Uterus (tissue), 3 donors: ENCODE measurements at regions not wholly inside any gene's neighbourhood (a gene's known extent, or its start where the extent isn't known, plus 50 kb on each side); places are given as distances from the start of the nearest gene placed in this dataset. TPM values are rescaled to one million over a fixed set of nuclear protein-coding genes. Genes with fewer than 3 reads are reported as not detected.

Experiments
- DNase-seq, 2 donors: peaks; one replicate each; pipeline ENCODE4 v3.0.0-alpha.2; 2019 to 2020
- H3K27ac ChIP-seq, 2 donors: fragments of 200-600 bp; sonication (generic); 1 replicate in 1 of 2; 2 replicates in 1 of 2; pipeline ENCODE4 v1.5.1; 2016 to 2018
- H3K27me3 ChIP-seq, 2 donors: fragments of 200-600 bp; sonication (generic); one replicate each; pipeline ENCODE4 v1.5.1; 2018 to 2019; ENCODE audit warnings: control low read depth in 1 of 2
- H3K36me3 ChIP-seq, 2 donors: fragments of 200-600 bp; sonication (generic); one replicate each; pipeline ENCODE4 v1.5.1; 2019; ENCODE audit warnings: control low read depth in 1 of 2
- H3K4me1 ChIP-seq, 2 donors: fragments of 200-600 bp; sonication (generic); one replicate each; pipeline ENCODE4 v1.5.1; 2018 to 2019; ENCODE audit warnings: control low read depth in 1 of 2
- H3K4me3 ChIP-seq, 2 donors: fragments of 200-600 bp; sonication (generic); 1 replicate in 1 of 2; 2 replicates in 1 of 2; pipeline ENCODE4 v1.5.1; 2018 to 2019; ENCODE audit warnings: mild to moderate bottlenecking in 1 of 2
- H3K9me3 ChIP-seq, 2 donors: fragments of 200-600 bp; sonication (generic); one replicate each; pipeline ENCODE4 v1.5.1; 2019; ENCODE audit warnings: control low read depth in 1 of 2
- CTCF ChIP-seq, 4 experiments: fragments of 200-600 bp in 2 of 4; fragments of 450-650 bp in 2 of 4; sonication (generic) in 2 of 4; IDR thresholded peaks; one replicate each; pipeline ENCODE4 v1.5.1; 2016 to 2019; ENCODE audit warnings: antibody characterized with exemption in 4 of 4, mild to moderate bottlenecking in 2 of 4, moderate library complexity in 1 of 4
- POLR2A ChIP-seq, 2 donors: fragments of 450-650 bp; IDR thresholded peaks; one replicate each; pipeline ENCODE4 v1.6.1; 2016; ENCODE audit warnings: antibody characterized with exemption in 2 of 2, mild to moderate bottlenecking in 1 of 2, moderate library complexity in 1 of 2
- intact Hi-C: fragments of 100-400 bp; cut with DNase I; formaldehyde crosslinking; loops from one replicate; pipeline ENCODE4 v1.15.1; 2023; ENCODE audit warnings: low total_unique reads
- small RNA-seq: library from RNA; depleted of rRNA; stranded (forward); fragments of <200 nt; gene quantifications from one replicate; pipeline ENCODE3, GENCODE V24; 2016
- donor health status: DM: yes; HTN: yes; CAD: no.

DNA sequence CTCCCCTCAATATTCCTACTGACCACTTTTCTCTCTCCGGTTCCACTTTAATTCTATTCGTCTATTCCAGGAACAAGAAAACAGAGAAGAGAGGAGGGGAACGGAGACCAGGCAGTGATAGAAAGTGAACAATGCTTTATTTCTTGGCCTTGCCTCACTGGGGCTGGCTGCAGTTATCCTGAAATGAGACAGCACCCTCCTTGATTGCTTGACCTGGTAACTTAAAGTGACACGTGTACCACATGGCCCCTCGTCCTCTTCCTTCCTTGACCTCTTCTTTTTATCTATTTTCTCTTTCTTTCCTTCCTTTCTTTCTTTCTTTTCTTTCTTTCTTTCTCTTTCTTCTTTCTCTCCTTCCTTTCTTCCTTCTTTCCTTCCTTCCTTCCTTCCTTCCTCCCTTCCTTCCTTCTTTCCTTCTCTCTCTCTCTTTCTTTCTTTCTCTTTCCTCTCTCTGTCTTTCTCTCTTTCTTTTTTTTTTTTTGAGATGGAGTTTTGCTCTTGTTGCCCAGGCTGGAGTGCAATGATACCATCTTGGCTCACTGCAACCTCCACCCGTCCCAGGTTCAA lies 52.8 kb upstream of the CLMP start:
- no peak for DNase-seq
- Histone ChIP-seq H3K4me3 (no peak overlapping the region), H3K4me1 (no peaks in the 10 kb centered on the region), H3K9me3 (no peaks in the 10 kb centered on the region), H3K36me3 (no peaks in the 10 kb centered on the region), H3K27me3 (no peaks in the 10 kb centered on the region), H3K27ac (no peak overlapping the region)
- intact Hi-C loops, result loop anchor here (5.0 to 10.0 kb wide), 2 partner anchors 83 to 136 kb away; no protein-coding TSS in a partner anchor
- no peak for TF ChIP-seq POLR2A (IDR thresholded peaks at IDR 0.05)
- no peak for TF ChIP-seq CTCF (IDR thresholded peaks at IDR 0.05)

DNA sequence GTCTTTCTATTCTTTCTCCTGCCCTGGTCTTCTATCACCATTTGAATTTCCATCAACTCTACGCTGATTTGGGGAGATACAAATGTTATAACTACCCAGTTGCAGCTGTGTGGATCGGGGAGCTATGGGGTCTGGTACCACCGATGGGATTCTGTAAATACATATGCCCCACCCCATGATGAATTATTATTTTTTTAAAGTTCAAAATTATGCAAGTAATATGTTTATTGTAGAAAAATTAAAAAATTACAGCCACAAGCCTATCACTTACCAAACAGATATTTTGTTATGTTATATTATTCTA lies 52.4 kb upstream of the CLMP start:
- Histone ChIP-seq H3K4me1 (no peaks in the 10 kb centered on the region), H3K27ac (no peak overlapping the region), H3K4me3 (no peak overlapping the region), H3K27me3 (no peaks in the 10 kb centered on the region), H3K36me3 (no peaks in the 10 kb centered on the region), H3K9me3 (no peaks in the 10 kb centered on the region)
- TF ChIP-seq CTCF (IDR thresholded peaks at IDR 0.05), result no peak
- TF ChIP-seq POLR2A (IDR thresholded peaks at IDR 0.05), result no peak
- no peak for DNase-seq
- intact Hi-C loops, result loop anchor here (5.0 to 10.0 kb wide), 2 partner anchors 83 to 135 kb away; no protein-coding TSS in a partner anchor

DNA sequence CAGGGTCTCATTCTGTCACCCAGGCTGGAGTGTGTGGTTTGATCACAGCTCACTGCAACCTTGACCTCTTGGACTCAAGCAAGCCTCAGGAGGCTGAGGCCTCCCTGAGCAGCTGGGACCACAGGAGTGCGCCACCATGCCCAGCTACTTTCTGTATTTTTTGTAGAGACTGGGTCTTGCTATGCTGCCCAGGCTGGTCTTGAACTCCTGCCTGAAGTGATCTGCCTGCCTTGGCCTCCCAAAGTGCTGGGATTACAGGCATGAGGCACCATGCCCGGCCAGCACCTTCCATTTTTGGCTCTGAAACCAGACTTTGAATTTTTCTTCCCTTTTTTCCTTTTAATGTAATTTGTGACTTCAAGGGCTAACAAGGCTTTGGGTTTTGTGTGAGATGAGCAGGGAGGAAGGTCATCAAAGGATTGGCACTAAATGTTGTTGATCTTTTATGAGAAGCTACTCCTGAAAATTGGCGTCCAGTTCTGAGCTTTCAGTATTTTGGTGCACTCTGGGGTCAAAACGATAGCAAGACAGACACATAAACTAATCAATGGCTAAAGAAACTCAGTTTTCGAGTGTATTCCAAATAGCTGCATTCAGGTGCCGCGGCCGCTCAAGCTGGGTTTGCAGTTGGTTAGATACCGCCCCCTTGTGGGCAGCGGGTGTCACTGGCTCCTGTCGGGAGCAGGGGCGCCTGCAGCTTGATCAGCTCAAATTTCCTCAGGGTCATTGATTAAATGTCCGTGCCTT lies 51.9 kb upstream of the CLMP start:
- intact Hi-C loops, result loop anchor here (5.0 to 10.0 kb wide), 2 partner anchors 82 to 135 kb away; no protein-coding TSS in a partner anchor
- Histone ChIP-seq H3K36me3 (no peaks in the 10 kb centered on the region), H3K4me1 (no peaks in the 10 kb centered on the region), H3K4me3 (no peak overlapping the region), H3K9me3 (no peaks in the 10 kb centered on the region), H3K27me3 (no peaks in the 10 kb centered on the region), H3K27ac (no peak overlapping the region)
- TF ChIP-seq POLR2A (IDR thresholded peaks at IDR 0.05), result no peak
- TF ChIP-seq CTCF (IDR thresholded peaks at IDR 0.05), result peak; percentile 84 to 98 (median 94)
- DNase-seq, result peak; percentile 80 to 83

DNA sequence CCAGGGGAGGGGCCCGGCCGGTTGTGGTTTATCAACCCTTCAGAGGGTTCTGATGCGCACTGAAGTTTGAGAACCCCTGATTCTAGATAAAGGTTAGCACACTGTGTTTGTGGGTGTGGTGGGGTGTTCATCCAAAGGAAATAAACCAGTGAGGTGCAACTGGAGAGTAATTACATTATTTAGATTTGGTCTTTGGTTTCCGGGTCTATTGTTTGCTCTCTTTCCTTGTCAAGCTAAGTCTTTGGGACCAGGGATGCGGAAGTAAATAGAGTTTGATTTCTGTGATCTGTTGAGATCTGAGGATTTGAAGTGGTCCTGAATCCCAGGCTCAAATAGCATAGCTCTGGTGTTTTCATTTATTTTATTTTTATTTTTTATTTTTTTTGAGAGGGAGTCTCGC lies 50.5 kb upstream of the CLMP start:
- intact Hi-C loops, result loop anchor here (5.0 to 10.0 kb wide), 2 partner anchors 81 to 133 kb away; no protein-coding TSS in a partner anchor
- TF ChIP-seq POLR2A (IDR thresholded peaks at IDR 0.05) (no peak), CTCF (IDR thresholded peaks at IDR 0.05) (no peak)
- Histone ChIP-seq H3K4me3 (no peak overlapping the region), H3K4me1 (no peaks in the 10 kb centered on the region), H3K27me3 (no peaks in the 10 kb centered on the region), H3K36me3 (no peaks in the 10 kb centered on the region), H3K27ac (no peak overlapping the region), H3K9me3 (no peaks in the 10 kb centered on the region)
- no peak for DNase-seq

Small RNA genes in the stretch of these regions (small RNA-seq; reads per million reads assigned to genes)
- not detected for gene RF00096
